Lower leg skin (tissue), 3 donors: ENCODE measurements at regions not wholly inside any gene's neighbourhood (a gene's known extent, or its start where the extent isn't known, plus 50 kb on each side); places are given as distances from the start of the nearest gene placed in this dataset.

ENCODE experiments used
- CTCF ChIP-seq, 3 donors: fragments of 450-650 bp; IDR thresholded peaks; one replicate each; pipeline ENCODE4 v1.5.1; 2016; ENCODE audit warnings: antibody characterized with exemption in 3 of 3, mild to moderate bottlenecking in 3 of 3, moderate library complexity in 2 of 3
- POLR2A ChIP-seq, 2 donors: fragments of 450-650 bp; IDR thresholded peaks; one replicate each; pipeline ENCODE4 v1.6.1; 2016 to 2017; ENCODE audit warnings: antibody characterized with exemption in 2 of 2, mild to moderate bottlenecking in 1 of 2, moderate library complexity in 1 of 2

- TF ChIP-seq CTCF (IDR thresholded peaks at IDR 0.05), result no peak
- TF ChIP-seq POLR2A (IDR thresholded peaks at IDR 0.05), result no peak
Observed at GRCh38 chr5:56538580-56538979, 276.8 kb upstream of the MAP3K1 start.
